ENCODE measurements at regions not wholly inside any gene's neighbourhood (a gene's known extent, or its start where the extent isn't known, plus 50 kb on each side); places are given as distances from the start of the nearest gene placed in this dataset.

- H2BK12ac ChIP-seq (ENCODE audit: insufficient read length, low read depth, low read length), result no peak overlapping the region
- no peaks in the 10 kb centered on the region for H3K27me3 ChIP-seq (ENCODE audit: insufficient read depth, low read length)
- no peak overlapping the region for H3K18ac ChIP-seq (ENCODE audit: insufficient read length, low read depth, low read length)
- peaks cover 6% of the 10 kb centered on the region; the same call in 1 of the 2 replicates for H3K4me1 ChIP-seq (ENCODE audit: insufficient read depth, low read length)
- no peak overlapping the region for H2BK20ac ChIP-seq (ENCODE audit: low read depth, low read length, poor library complexity, severe bottlenecking)
- Mint-ChIP-seq H3K9me3 (peaks cover 14% of the 10 kb centered on the region in 2 experiments), H3K4me3 (no peak overlapping the region), H3K27ac (peak overlapping the region in 1 of 3 experiments; percentile 15; a peak in 3 of 7 replicates), H3K4me1 (peaks cover 49 to 52% of the 10 kb centered on the region in 2 experiments), H3K27me3 (ENCODE audit: low read depth) (peaks cover 2% of the 10 kb centered on the region; the same call in 1 of the 2 replicates), H3K36me3 (ENCODE audit: insufficient read depth in 1 of 3, low read depth in 3 of 3) (peaks cover 0 to 8% (median 7%) of the 10 kb centered on the region in 3 experiments)
- no peak overlapping the region for H3T11ph ChIP-seq (ENCODE audit: low read length)
- H2BK5ac ChIP-seq (ENCODE audit: insufficient read length, low read length), result no peak overlapping the region
- H2BK15ac ChIP-seq (ENCODE audit: low read depth, low read length), result no peak overlapping the region
- H3K79me1 ChIP-seq (ENCODE audit: insufficient read depth, low read depth, low read length, poor library complexity, severe bottlenecking), result no peaks in the 10 kb centered on the region
- no peak overlapping the region for H4K5ac ChIP-seq (ENCODE audit: insufficient read length, low read depth, low read length)
- DNase-seq, result peak; percentile 38
- no peak overlapping the region for H3K56ac ChIP-seq (ENCODE audit: insufficient read length, low read depth, low read length)
- no peak overlapping the region for H3K27ac ChIP-seq (ENCODE audit: insufficient read length, low read depth, low read length)
- WGBS (ENCODE audit: extremely low coverage, insufficient read length, low lambda C conversion rate), result no CpG with 5 or more reads among the region's 6 CpGs
- H4K8ac ChIP-seq (replicated peaks; ENCODE audit: insufficient read length, low read depth, low read length), result no peak overlapping the region
- H4K20me1 ChIP-seq (ENCODE audit: control insufficient read depth, insufficient read depth, insufficient read length), result no peaks in the 10 kb centered on the region
- no peak overlapping the region for H3K23ac ChIP-seq (ENCODE audit: insufficient read length, low read depth, low read length)
- no peaks in the 10 kb centered on the region for H3K23me2 ChIP-seq (ENCODE audit: insufficient read length, low read depth, low read length, poor library complexity, severe bottlenecking)
- no peak for TF ChIP-seq CTCF (conservative IDR thresholded peaks at IDR 0.05)
- no peak overlapping the region for H2AFZ ChIP-seq (ENCODE audit: low read length)
- H3K9ac ChIP-seq (ENCODE audit: extremely low read depth, insufficient read length, low read length), result no peak overlapping the region
- H3K9me3 ChIP-seq (ENCODE audit: control insufficient read depth, low read depth, low read length), result peaks cover 4% of the 10 kb centered on the region
- no peak overlapping the region for H2AK5ac ChIP-seq (ENCODE audit: insufficient read length, low read length)
- no peak overlapping the region for H3K4me2 ChIP-seq (ENCODE audit: insufficient read depth, insufficient read length, low read length)
- no peak overlapping the region for H3K4ac ChIP-seq (ENCODE audit: low read depth, low read length)
- no peaks in the 10 kb centered on the region; the same call in 1 of the 2 replicates for H3K79me2 ChIP-seq (ENCODE audit: insufficient read depth, low read length)
- H2BK120ac ChIP-seq (ENCODE audit: low read depth, low read length, poor library complexity, severe bottlenecking), result no peak overlapping the region
- H3K14ac ChIP-seq (ENCODE audit: insufficient read depth, low read length), result no peak overlapping the region
- no peak overlapping the region for H4K91ac ChIP-seq (ENCODE audit: insufficient read length, low read depth, low read length)
Observed at GRCh38 chr17:5895276-5895675, 174.9 kb upstream of the WSCD1 start.
